GM18505 (cell line): ENCODE measurements at regions not wholly inside any gene's neighbourhood (a gene's known extent, or its start where the extent isn't known, plus 50 kb on each side); places are given as distances from the start of the nearest gene placed in this dataset.
"Not testable (repeated sequence)": the region's sequence is repeated elsewhere in the genome, so short reads cannot be mapped to it uniquely, and the experiment has no call there.

Experiments used
- ATAC-seq: cut with Tn5 transposase; IDR thresholded peaks from one replicate; pipeline ENCODE4 v1.9.1; 2021; ENCODE audit not compliant: unreplicated experiment
- POLR2A ChIP-seq: IDR thresholded peaks from 4 replicates; pipeline ENCODE4 v1.6.1; 2011; ENCODE audit warnings: borderline replicate concordance; ENCODE audit not compliant: insufficient read depth, insufficient read length; ENCODE audit errors: extremely low read depth

DNA sequence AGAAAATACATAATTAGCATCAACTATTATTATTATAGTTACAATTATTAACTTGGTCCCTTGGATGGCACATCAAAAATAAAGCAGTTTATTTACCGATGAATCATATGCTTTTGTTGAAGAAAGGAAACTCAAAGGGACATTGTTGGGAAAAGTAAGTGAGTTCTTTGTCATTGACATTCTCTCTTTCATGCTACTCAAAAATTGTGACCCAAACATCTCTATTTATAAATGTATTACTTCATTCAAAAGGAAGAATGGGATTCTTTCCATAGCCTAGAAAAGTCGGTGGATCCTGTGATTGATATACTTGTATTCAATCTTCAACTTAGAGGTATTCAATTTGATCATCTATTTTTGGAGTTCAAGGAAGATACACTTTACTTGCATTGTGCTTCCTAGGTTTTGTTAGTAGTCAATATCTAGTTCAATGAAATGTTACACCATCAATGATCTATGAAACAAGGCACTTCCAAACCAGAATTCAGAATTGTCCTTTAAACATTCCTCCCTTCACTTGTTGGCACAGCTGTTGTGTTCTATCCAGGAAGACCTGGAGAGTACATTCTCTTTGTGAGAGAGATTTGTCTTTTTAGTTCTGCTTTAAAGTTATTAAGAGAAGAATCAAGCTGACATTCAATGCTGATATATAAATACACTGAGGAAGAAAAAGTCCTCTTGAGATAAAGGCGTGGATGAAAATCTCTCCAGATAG, 235.2 kb downstream of the TMEM26 start:
- no peak for ATAC-seq
- no peak for TF ChIP-seq POLR2A

DNA sequence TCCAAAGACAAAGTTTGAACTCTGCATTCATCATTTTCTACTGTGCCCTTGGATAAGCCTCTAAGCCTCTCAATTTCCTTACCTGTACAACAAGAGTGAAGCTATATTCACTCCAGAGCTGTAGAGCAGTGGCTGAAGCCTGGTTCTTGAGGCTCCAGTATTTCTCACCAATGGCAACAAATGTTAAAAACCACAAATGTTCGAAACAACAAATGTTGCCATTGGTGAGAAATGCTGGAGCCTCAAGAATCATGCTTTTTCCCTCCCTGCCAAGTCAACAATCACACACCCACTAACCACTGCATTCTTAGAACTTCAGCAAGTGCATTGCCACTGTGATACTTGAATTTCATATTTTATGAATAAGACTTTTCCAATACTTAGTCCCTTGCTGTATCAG, 237.9 kb downstream of the TMEM26 start:
- no peak for TF ChIP-seq POLR2A
- ATAC-seq, result no peak

DNA sequence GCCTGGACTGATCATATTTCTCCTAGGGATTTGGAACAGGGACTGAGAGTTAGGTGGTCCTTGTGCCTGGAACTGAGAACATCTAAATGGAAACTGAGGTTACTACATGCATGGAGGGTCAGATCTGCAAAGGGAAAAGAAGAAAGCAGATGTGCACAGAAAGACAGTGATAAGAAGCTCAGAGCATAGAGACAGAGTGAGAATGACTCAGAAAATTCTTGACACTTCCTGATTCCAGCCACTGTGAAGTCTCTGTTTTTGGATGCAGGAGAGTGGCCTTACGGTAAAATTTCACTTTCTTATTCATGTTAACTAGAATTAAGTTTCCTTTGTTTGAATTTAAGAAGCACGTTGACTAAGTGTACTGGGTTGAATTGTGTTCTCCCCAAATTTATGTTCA, 241.7 kb downstream of the TMEM26 start:
- TF ChIP-seq POLR2A, result no peak
- no peak for ATAC-seq

DNA sequence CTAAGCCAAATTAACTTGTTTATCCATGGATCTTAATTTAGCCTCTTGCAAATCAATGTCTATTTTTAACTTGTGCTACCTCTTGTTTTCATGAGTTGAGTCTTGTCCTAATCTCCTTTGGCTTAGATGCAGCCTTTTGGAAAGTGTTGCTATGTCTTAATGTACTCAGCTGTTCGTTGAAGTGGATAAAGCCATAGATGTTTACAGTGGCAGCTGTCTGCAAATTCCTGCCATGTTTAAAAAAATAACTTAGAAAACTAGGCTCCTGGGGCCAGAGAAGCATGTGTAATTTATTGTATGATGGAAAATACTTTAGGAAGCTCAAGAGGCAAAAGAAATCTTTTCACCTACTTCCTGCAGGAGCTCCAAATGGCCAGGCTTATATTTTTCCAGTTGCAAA, 253.1 kb upstream of the RHOBTB1 start:
- TF ChIP-seq POLR2A, result no peak
- ATAC-seq, result no peak

DNA sequence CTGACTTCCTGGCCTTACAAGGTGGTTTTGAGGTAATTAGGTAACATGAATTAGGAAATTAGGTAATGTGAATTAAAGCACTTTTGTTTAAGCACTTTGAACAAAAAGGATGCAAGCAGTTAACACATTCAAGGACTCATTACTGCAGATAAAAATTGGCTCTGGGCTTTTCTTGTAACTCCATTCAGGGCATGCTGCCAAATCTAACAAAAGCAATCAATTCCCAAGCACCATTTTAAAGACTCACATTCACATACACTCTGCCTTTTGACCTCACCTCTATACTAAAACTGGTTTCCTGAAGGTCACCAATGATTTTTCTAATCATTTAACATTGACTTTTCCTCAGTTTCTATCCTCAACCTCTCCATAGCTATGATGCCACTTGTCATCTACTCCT, 251.2 kb upstream of the RHOBTB1 start:
- ATAC-seq, result no peak
- no peak for TF ChIP-seq POLR2A

DNA sequence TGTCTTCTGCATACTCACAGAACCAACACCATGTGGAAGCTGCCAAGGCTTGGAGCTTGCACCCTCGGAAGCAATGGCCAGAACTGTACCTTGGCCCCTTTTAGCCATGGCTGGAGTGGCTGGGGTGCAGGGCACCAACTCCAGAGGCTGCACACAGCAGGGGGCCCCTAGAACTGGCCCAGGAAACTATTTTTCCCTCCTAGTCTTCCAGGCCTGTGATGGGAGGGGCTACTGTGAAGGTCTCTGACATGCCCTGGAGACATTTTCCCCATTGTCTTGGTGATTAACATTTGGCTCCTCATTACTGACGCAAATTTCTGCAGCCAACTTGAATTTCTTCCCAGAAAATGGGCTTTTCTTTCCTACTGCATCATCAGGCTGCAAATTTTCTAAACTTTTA, 248.6 kb upstream of the RHOBTB1 start:
- not testable (repeated sequence) for ATAC-seq

DNA sequence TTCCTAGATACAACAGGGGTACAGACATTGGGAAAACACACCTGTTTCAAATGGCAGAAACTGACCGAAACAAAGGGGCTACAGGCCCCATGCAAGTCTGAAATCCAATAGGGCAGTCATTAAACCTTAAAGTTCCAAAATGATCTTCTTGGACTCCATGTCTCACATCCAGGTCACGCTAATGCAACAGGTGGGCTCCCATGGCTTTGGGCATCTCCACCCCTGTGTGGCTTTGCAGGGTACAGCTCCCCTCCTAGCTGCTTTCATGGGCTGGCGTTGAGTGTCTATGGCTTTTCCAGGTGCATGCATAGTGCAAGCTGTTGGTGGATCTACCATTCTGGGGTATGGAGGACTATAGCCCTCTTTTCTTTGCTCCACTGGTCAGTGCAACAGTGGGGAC, 248.1 kb upstream of the RHOBTB1 start:
- TF ChIP-seq POLR2A, result no peak
- ATAC-seq, result no peak

DNA sequence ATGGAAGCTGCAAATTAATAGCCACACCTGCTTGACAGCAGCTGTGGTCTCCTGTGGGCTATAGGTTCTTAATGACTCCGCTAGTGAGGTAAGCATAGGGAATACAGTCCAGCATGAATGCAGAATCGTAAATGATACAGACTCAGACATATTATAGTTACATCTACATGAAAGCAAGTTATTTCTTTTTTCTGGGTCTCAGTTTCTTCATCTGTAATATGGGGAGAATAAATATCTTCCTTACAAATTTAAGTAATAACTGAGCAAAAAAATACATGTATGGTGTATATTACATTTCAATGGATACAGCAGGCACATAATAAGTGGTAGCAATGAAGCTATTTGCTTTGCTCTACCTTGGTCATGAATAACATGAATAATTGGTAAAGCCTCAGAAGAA, 245.9 kb upstream of the RHOBTB1 start:
- no peak for ATAC-seq
- no peak for TF ChIP-seq POLR2A

DNA sequence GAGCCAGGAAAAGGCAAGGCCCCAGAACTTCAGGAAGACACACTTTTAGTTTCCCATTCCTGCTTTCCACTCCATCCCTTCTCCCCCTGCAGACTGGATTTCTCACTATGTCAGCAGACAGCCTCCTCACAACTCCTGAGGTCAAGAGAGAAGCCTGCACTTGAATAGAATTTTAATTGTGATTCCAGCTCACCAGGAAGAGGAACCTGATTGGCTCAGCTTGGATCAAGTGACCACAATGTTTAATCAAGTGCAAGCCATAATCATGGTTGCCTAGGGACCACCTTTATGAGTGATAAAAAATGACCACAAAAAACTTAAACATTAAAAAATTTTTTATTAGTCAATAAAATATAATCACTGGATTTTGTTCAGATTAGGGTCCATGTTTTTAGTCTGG, 244.7 kb upstream of the RHOBTB1 start:
- no peak for TF ChIP-seq POLR2A
- no peak for ATAC-seq

DNA sequence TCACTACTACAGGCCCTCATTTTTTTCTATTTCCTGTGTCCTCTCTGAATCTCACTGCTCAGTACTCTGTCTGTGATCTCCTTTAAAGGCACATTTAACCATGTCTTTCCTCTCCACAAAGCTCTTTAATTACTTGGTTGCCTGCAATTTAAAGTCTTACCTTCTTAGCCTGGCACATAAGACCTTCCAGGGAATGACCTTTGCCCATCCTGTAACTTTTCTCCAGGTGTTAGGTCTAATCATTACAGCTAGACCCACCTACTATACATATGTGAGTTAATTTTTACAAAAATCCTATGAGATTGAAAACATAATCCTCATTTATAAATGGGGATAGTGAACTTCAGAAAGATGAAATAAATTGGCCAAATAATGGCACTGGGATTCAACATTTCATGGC, 244.1 kb upstream of the RHOBTB1 start:
- TF ChIP-seq POLR2A, result no peak
- no peak for ATAC-seq

DNA sequence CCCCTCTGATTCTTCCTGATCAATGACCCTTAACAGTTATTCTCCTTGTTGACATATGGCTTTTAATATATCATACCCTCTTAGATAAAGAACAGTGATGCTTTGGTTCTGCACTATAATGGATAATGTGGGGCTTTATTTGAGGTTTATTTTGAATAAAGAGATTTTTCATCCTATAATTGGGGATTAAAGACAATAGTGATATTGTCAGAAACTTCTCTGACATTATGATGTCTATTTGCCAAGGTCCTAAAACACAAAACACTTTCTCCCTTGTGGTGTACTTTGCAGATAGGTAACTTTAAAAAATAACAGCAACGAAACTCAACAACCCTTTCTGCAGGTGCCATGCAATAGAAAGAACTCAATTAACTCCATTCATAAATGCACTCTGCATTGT, 243.6 kb upstream of the RHOBTB1 start:
- TF ChIP-seq POLR2A, result no peak
- ATAC-seq, result no peak

DNA sequence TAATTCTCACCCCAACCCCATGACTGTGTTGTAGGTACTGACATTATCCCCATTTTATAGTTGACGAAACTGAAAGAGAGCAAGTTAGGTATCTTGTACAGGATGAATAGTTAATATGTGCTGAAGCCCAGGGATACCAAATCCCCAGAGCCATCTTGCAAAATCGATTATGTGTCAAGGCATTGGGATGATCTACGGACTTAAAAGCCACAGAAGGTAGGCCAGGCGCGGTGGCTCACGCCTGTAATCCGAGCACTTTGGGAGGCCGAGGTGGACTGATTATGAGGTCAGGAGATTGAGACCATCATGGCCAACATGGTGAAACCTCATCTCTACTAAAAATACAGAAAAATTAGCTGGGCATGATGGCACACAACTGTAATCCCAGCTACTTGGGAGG, 242.4 kb upstream of the RHOBTB1 start:
- TF ChIP-seq POLR2A, result no peak
- no peak for ATAC-seq

DNA sequence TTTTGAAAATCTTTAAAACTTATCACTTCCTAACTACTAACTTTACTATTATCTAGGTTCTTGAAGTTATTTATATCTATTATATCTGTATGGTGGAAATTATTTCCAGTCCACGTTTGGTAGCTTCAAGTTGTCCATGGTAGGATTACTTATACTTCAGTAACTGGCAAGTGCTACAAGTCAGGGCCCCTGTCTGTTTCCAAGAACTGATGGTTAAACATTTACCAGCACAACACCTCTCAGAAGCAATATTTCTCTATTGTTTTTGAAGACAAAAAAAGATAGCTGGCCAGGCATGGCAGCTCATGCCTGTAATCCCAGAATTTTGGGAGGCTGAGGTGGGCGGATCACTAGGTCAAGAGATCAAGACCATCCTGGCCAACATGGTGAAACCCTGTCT, 240.4 kb upstream of the RHOBTB1 start:
- ATAC-seq, result no peak

DNA sequence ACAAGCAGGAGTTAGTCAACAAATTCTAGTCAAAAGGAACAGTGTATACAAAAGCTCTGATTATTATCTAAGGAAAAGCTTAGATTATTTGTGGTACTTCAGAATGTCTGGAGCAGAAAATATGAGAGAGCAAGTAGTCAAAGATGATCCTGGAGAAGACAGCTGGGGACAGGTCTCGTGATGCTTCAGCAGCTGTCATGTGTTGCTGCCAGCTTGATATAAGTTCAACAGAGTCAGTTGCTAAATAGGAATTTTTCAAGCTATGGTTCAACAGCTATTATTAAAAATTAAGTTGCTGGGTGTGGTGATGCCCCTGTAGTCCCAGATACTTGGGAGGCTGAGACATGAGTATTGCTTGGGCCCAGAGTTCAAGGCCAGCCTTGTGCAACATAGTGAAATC, 240.0 kb upstream of the RHOBTB1 start:
- no peak for TF ChIP-seq POLR2A
- no peak for ATAC-seq

More for the DNA sequence above, 240.4 kb upstream of the RHOBTB1 start:
- no peak for TF ChIP-seq POLR2A

DNA sequence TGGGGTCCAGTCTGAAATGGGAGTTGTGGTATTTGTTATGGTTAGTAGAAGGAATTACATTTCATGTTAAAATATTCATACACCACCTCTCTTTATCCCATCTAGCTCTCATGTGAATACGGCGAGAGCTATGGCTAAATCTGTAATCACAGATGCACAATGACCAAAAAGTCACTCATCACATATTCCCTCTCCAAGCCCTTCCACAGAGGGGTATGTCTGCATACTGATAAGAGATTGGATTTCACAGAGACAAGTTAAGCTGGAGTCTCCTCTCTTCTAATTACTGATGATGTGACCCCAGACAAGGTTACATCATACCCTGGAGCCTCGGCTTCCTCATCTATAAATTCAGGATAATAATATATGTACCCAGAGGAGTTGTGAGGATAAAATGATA, 237.8 kb upstream of the RHOBTB1 start:
- no peak for TF ChIP-seq POLR2A
- no peak for ATAC-seq
